ENCODE measurements at regions not wholly inside any gene's neighbourhood (a gene's known extent, or its start where the extent isn't known, plus 50 kb on each side); places are given as distances from the start of the nearest gene placed in this dataset.
"Not testable (repeated sequence)": the region's sequence is repeated elsewhere in the genome, so short reads cannot be mapped to it uniquely, and the experiment has no call there.

DNA sequence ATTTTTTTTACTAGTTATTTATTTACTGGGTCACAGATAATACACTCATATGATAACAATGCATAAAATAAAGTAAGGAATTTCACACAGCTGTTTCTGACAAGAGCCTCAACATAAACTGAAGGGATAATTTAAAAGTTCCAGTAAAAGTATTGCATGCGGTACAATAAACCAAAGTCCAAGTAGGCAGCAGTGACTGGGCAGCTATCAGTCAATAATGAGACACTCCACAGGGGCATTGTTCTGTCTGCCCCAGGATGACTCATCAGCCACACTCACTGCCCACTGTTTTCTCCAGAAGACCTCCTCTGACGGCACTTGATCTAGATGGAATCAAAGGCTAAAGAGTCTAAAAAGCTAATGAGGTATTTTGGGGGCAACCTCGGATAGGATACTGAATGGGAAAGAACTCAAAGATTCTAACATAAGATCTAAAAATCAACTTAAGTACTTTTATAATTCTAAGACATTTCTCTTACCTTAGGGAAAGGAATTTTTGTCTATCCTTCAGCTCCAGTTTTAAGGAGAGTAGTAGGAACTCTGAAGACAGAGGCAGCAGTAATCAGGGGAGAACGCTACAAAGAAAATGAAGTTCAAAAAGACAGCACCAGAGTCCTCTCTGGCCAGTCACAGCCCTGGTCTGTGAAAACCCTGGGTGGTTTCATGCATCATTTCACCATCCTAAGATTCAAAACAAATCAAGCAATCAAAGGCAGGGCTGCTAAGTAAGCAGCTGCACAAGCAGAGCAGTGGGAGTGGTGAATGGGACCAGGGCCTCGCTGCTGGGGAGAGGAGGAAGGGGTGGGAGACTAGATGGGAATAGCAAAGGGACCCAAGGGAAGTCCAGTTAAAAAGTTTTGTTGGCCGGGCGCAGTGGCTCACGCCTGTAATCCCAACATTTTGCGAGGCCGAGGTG lies 175.1 kb downstream of the AVL9 start:
- Mint-ChIP-seq H3K9me3 (ENCODE audit: low read depth) (peaks cover 9% of the 10 kb centered on the region), H3K4me3 (ENCODE audit: unreplicated experiment) (no peak overlapping the region), H3K4me1 (ENCODE audit: low read depth) (peaks cover 27% of the 10 kb centered on the region), H3K36me3 (ENCODE audit: low read depth) (peaks cover 4% of the 10 kb centered on the region), H3K27ac (ENCODE audit: unreplicated experiment) (peak overlapping the region; percentile 62), H3K27me3 (ENCODE audit: low read depth) (no peaks in the 10 kb centered on the region)
- TF ChIP-seq, protein P1, sequence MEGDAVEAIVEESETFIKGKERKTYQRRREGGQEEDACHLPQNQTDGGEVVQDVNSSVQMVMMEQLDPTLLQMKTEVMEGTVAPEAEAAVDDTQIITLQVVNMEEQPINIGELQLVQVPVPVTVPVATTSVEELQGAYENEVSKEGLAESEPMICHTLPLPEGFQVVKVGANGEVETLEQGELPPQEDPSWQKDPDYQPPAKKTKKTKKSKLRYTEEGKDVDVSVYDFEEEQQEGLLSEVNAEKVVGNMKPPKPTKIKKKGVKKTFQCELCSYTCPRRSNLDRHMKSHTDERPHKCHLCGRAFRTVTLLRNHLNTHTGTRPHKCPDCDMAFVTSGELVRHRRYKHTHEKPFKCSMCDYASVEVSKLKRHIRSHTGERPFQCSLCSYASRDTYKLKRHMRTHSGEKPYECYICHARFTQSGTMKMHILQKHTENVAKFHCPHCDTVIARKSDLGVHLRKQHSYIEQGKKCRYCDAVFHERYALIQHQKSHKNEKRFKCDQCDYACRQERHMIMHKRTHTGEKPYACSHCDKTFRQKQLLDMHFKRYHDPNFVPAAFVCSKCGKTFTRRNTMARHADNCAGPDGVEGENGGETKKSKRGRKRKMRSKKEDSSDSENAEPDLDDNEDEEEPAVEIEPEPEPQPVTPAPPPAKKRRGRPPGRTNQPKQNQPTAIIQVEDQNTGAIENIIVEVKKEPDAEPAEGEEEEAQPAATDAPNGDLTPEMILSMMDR (IDR thresholded peaks at IDR 0.05): no peak
- DNase-seq (ENCODE audit: low spot score): no peak

DNA sequence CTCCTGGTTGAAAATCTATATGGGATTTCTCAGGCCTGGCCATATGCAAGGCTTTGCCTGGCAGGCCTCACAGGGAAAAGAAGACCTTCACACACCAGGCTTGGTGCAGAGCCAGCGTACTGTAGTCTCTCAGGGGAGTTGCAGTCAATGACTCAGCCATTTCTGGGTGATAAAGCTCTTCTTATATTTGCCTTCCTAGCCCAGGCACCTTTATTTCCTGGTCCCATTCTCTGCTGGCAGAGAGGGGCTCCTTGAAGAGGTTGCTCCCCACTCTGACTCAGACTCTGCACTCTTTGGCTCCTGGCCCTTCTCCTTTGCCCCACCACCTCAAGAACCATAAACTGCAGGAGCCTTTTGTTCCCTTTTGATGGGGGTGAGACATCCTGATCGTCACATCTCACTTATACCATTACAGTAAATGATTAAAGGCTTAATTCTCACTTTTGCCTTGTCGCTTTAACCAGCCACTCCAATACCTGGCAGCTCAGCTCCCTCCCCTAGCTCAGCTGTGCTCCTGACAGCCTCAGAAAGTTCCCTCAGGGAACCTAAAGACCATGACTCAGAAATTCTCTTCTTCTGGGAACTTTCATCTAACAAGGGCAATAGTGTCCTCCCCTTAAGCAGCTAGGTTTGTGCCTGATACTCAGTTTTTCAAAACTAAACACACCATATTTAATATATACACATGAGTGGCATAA lies 174.0 kb downstream of the AVL9 start:
- not testable (repeated sequence) for H3K27me3 Mint-ChIP-seq (ENCODE audit: low read depth); H3K36me3 Mint-ChIP-seq (ENCODE audit: low read depth); H3K4me3 Mint-ChIP-seq (ENCODE audit: unreplicated experiment); DNase-seq (ENCODE audit: low spot score); H3K9me3 Mint-ChIP-seq (ENCODE audit: low read depth)
- Mint-ChIP-seq H3K27ac (ENCODE audit: unreplicated experiment) (peak overlapping the region; percentile 90), H3K4me1 (ENCODE audit: low read depth) (peaks cover 27% of the 10 kb centered on the region)

DNA sequence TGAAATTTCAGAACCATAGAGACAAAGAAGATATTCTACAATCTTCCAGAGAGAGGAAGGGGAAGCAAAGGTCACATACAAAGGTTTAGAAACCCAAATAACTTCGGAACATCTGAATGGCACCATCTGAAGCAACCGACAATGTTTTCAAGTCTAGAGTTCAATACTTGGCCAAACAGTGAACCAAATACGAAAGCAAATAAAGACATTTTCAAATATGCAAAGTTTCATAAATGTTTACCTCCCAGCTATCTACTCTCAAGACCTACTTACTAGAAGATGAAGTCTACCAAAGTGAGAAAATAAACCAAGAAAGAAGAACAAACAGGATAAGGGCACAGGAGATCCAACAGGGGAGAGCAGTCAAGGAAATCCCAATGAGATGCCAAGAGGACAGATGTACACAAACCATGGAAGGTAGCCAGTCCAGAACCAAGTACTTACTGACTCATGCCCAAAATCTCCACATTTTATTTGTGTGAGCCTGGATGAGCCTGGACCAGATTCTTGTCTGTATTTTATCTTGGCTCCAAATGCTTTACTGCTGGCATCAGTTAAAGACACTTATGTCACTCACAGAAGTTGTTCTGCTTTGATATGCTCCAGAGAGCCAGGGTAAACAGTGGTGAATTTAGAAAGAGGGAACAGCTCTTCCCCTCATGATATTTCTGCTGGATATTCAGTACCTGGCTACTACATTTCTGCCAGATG lies 173.3 kb downstream of the AVL9 start:
- not testable (repeated sequence) for H3K36me3 Mint-ChIP-seq (ENCODE audit: low read depth); DNase-seq (ENCODE audit: low spot score); H3K27me3 Mint-ChIP-seq (ENCODE audit: low read depth); H3K9me3 Mint-ChIP-seq (ENCODE audit: low read depth); H3K4me3 Mint-ChIP-seq (ENCODE audit: unreplicated experiment)
- peaks cover 27% of the 10 kb centered on the region for H3K4me1 Mint-ChIP-seq (ENCODE audit: low read depth)
- H3K27ac Mint-ChIP-seq (ENCODE audit: unreplicated experiment): peak overlapping the region; percentile 90

DNA sequence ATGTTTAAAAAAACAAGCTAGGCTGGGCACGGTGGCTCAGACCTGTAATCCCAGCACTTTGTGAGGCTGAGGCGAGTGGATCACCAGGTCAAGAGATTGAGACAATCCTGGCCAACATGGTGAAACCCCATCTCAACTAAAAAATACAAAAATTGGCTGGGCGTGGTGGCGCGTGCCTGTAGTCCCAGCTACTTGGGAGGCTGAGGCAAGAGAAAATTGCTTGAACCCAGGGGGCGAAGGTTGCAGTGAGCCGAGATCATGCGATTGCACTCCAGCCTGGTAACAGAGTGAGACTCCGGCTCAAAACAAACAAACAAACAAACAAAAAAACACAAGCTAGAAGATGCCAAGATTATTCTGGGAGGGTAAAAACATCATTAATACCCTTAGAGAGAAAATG lies 172.3 kb downstream of the AVL9 start:
- H3K9me3 Mint-ChIP-seq (ENCODE audit: low read depth); H3K36me3 Mint-ChIP-seq (ENCODE audit: low read depth): not testable (repeated sequence)

DNA sequence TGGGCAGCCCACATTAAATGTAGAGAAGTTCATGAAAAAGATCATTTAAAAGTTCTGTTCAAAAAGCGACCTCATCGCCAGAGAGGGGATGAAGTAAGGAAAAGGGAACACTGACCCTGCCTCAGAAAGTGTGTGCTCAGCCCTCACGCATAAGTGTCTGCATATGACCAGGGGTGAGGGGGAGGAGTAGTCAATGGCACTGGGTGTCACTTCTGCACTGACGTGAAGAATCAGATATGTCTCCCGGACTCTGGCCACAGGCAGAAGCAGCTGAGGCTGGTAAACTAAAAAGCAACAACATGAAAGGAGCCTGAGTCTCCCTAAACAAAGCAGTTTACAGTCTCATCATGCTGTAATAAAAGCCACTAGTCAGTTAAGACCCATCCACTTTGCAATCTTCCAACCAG lies 168.5 kb downstream of the AVL9 start:
- H3K4me3 Mint-ChIP-seq (ENCODE audit: unreplicated experiment); DNase-seq (ENCODE audit: low spot score); H3K27me3 Mint-ChIP-seq (ENCODE audit: low read depth); H3K27ac Mint-ChIP-seq (ENCODE audit: unreplicated experiment); H3K36me3 Mint-ChIP-seq (ENCODE audit: low read depth): not testable (repeated sequence)
- Mint-ChIP-seq H3K4me1 (ENCODE audit: low read depth) (peaks cover 13% of the 10 kb centered on the region), H3K9me3 (ENCODE audit: low read depth) (peaks cover 11% of the 10 kb centered on the region)

More for the DNA sequence above, 172.3 kb downstream of the AVL9 start:
- not testable (repeated sequence) for H3K27me3 Mint-ChIP-seq (ENCODE audit: low read depth); H3K27ac Mint-ChIP-seq (ENCODE audit: unreplicated experiment); DNase-seq (ENCODE audit: low spot score); H3K4me3 Mint-ChIP-seq (ENCODE audit: unreplicated experiment)
- peaks cover 28% of the 10 kb centered on the region for H3K4me1 Mint-ChIP-seq (ENCODE audit: low read depth)

DNA sequence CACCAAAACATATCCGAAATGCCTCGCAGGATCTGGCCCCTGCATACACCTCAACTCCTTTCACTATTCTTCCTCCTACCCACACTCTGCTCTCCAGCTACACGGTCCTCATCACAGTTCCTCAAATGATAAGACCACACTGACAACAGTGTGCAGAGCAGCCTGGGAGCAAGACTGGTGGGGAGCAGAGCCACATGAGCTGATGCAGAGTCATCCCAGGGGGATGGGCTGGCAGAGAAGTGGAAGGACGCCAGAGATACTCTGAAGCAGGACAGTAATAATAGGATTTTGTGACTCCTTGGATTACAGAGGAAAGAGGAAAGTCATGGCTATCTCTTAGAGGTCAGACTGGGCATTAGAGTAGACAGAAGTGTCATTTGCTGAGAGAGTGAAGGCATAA lies 167.2 kb downstream of the AVL9 start:
- peaks cover 16% of the 10 kb centered on the region for H3K4me1 Mint-ChIP-seq (ENCODE audit: low read depth)
- not testable (repeated sequence) for H3K27ac Mint-ChIP-seq (ENCODE audit: unreplicated experiment); H3K27me3 Mint-ChIP-seq (ENCODE audit: low read depth); H3K9me3 Mint-ChIP-seq (ENCODE audit: low read depth); DNase-seq (ENCODE audit: low spot score); H3K36me3 Mint-ChIP-seq (ENCODE audit: low read depth); H3K4me3 Mint-ChIP-seq (ENCODE audit: unreplicated experiment)

DNA sequence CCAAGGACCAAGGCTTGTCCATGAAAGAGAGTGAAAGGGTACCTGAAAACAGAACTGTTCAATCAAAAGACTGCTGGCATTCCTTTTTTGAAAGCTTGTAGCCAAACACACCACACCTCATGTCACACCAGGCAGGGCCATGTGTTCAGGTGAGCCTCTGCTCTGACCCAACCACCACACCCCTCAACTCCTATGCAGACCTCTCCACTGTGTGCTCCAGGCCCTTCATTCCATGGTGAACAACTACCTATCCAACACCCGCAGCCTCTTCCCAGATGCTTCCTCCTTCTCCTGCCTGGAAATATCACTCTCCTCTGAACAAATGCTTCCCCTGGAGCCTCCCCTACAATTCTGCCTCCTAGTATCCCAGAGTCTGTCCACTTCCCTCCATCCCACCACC lies 166.6 kb downstream of the AVL9 start:
- H3K27ac Mint-ChIP-seq (ENCODE audit: unreplicated experiment): no peak overlapping the region
- H3K9me3 Mint-ChIP-seq (ENCODE audit: low read depth): peaks cover 3% of the 10 kb centered on the region
- peaks cover 16% of the 10 kb centered on the region for H3K4me1 Mint-ChIP-seq (ENCODE audit: low read depth)
- TF ChIP-seq, protein P1 (IDR thresholded peaks at IDR 0.05): no peak
- no peaks in the 10 kb centered on the region for H3K27me3 Mint-ChIP-seq (ENCODE audit: low read depth)
- H3K36me3 Mint-ChIP-seq (ENCODE audit: low read depth): peaks cover 6% of the 10 kb centered on the region
- DNase-seq (ENCODE audit: low spot score): no peak
- no peak overlapping the region for H3K4me3 Mint-ChIP-seq (ENCODE audit: unreplicated experiment)
